ENCODE measurements at regions not wholly inside any gene's neighbourhood (a gene's known extent, or its start where the extent isn't known, plus 50 kb on each side); places are given as distances from the start of the nearest gene placed in this dataset.

DNA sequence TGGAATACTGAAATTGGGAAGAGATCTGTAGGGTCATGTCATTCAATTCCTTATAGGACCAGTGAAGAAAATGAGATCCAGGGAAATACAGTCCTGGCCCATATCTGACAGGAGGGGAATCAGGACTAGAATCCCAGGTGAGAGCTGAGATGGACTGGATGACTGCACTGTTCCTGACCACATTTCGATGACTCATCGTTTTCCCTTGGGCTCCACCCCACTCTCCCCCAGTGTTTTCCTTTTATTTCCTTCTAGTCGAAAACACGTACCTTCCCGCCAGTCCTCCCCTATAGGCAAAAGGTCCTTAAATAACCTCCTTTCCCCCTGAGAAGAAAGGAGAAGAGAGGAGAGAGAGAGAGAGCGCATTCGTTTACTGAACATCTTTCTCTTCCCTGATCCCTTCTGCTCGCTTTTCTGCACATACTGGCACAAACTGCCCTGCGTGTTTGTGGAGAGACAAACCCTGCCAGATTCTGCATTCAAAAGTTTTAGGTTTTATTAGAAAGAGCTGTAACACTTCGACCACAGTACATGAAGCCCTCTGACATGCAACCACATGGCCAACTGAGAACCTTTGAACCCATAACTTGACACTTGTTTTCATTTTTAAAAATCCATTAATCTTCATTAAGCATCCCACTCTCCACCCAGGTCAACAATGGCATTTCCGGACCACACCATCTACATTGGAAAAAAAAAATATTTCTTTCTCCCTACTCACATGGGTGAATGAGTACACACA is 565.7 kb downstream of the METTL15 start:
- TF ChIP-seq, protein P1, sequence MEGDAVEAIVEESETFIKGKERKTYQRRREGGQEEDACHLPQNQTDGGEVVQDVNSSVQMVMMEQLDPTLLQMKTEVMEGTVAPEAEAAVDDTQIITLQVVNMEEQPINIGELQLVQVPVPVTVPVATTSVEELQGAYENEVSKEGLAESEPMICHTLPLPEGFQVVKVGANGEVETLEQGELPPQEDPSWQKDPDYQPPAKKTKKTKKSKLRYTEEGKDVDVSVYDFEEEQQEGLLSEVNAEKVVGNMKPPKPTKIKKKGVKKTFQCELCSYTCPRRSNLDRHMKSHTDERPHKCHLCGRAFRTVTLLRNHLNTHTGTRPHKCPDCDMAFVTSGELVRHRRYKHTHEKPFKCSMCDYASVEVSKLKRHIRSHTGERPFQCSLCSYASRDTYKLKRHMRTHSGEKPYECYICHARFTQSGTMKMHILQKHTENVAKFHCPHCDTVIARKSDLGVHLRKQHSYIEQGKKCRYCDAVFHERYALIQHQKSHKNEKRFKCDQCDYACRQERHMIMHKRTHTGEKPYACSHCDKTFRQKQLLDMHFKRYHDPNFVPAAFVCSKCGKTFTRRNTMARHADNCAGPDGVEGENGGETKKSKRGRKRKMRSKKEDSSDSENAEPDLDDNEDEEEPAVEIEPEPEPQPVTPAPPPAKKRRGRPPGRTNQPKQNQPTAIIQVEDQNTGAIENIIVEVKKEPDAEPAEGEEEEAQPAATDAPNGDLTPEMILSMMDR (conservative IDR thresholded peaks at IDR 0.05; ENCODE audit: low read length) = no peak
- no peak for TF ChIP-seq EZH2phosphoT487 (IDR thresholded peaks at IDR 0.05; ENCODE audit: borderline replicate concordance)

Measured in Loucy (cell line).